H7 (cell line): ENCODE measurements at regions not wholly inside any gene's neighbourhood (a gene's known extent, or its start where the extent isn't known, plus 50 kb on each side); places are given as distances from the start of the nearest gene placed in this dataset.
"Not testable (repeated sequence)": the region's sequence is repeated elsewhere in the genome, so short reads cannot be mapped to it uniquely, and the experiment has no call there.

Experiments used
- DNase-seq: peaks from one replicate; pipeline ENCODE4 v3.0.0; 2012
- H3K27me3 ChIP-seq: 2 replicates; pipeline ENCODE4 v1.6.0; 2011; ENCODE audit warnings: mild to moderate bottlenecking, low read length; ENCODE audit not compliant: control insufficient read depth, insufficient read depth
- H3K36me3 ChIP-seq: replicated peaks from 2 replicates; pipeline ENCODE4 v1.5.1; 2011; ENCODE audit warnings: low read length; ENCODE audit not compliant: control insufficient read depth, insufficient read depth
- H3K4me3 ChIP-seq: 2 replicates; pipeline ENCODE4 v1.5.1; 2011; ENCODE audit warnings: low read depth, mild to moderate bottlenecking, control low read depth, low read length, moderate library complexity; ENCODE audit not compliant: insufficient read depth

DNA sequence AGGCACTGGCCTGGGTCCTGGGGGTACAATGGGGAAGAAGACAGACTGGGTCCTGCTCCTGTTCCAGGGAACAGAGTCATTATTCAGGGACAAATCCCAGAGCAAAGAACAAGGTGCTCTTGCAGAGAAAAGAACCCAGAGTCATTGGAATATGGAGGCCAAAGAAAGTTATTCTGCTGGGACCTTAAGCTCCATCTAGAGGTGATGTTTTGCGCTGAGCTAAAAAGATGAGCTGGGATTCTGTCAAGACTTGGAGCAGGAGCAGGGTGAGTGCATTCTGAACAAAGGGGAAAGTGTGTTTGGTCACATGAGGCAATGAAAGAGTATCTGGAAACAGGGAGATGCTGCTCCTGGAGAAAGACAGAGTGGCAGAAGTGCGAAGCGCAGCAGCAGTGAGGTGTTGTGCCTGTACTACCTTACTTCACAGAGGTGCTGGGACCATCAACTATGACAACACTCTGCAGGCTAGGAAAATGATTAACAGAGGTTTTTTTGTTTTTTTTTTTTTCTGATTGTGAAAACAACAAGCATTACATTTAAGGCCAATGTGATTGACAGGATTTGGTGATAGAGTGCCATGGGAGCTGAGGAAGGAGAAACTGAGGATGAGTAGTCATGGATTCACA is 95.3 kb upstream of the TNFSF11 start:
- peak; percentile 50 for DNase-seq
- Histone ChIP-seq H3K36me3 (no peaks in the 10 kb centered on the region), H3K27me3 (no peaks in the 10 kb centered on the region), H3K4me3 (no peak overlapping the region)

DNA sequence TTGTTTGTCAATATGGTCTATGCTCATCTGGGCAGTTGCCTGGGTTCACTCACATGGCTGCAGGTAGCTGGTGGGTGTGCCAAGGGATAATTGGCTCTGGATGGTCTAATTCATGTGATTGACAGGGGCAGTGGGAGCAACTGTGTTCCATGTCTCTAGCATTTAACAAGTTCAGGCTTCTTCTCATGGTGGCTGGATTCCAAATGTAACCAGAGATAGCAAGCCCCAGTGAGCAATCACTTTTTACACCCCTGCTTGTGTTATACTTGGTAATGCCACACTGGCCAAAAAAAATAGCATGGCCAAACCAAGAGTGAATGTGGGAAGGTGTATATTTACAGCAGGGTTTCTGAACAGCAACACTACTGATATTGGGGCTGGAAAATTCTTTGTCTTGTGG is 89.6 kb upstream of the TNFSF11 start:
- Histone ChIP-seq H3K36me3 (no peaks in the 10 kb centered on the region), H3K4me3 (no peak overlapping the region), H3K27me3 (no peaks in the 10 kb centered on the region)
- DNase-seq, result no peak

DNA sequence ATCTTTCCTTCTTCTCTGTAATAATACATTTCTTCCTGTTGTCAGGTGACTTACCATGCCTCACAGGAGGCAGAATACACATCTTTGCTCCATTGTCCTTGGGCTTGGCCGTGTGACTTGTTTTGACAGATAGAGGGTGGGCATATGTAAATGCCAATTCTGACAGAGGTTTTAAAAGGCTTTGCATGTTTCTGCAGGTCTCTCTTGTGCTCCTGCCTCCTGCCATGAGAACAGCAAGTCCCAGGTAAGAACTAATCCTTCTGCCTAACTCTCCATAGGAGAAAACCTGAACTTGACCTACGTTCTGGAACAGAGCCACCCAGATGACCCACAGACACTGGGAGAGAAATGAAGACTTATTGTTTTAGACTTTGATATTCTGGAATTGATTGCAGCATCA is 88.7 kb upstream of the TNFSF11 start:
- no peaks in the 10 kb centered on the region for H3K36me3 ChIP-seq
- DNase-seq, result no peak
- H3K4me3 ChIP-seq, result no peak overlapping the region
- no peaks in the 10 kb centered on the region for H3K27me3 ChIP-seq

DNA sequence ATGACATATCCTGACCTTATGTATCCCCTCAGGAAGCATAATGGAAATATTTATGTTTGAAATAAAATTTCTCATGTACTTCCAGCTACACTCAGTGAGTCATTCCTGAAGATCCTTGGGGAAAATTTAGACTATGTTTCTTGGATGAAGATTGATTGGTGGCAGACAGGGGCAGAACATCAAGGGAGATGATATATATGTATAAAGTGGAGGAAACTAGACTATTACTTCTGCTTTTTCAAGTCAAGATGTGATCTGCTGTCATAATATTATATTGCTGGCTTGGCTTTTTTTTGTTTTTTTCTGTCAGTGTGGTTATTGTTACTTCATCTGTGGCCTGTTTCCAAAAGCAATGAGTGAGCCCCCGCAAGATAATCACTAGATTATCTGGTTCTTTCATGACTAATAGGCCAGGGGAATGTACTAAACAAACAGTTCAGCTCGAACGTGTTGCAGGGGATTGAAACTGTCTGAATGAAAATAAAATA is 87.2 kb upstream of the TNFSF11 start:
- Histone ChIP-seq H3K36me3 (no peaks in the 10 kb centered on the region), H3K27me3 (no peaks in the 10 kb centered on the region), H3K4me3 (no peak overlapping the region)
- DNase-seq, result no peak

DNA sequence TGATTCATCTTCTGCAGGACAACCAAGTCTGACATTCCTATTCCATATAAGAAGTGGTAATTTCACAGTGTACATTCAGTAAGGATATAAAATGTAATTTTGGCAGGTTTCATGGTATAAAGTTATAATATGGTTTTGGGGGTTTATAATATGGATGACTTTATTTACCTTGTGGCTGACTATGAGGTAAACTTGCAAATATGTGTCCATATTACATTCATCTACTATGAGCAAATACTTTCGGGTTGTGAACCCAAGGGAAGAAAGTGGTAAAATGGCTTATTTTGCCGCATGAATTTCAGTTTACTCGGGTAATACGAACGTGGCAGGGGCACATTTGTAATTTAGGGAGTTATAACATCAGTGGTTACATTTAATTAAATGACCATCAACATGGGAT is 86.7 kb upstream of the TNFSF11 start:
- no peak for DNase-seq
- H3K36me3 ChIP-seq, result no peaks in the 10 kb centered on the region
- H3K4me3 ChIP-seq, result no peak overlapping the region
- H3K27me3 ChIP-seq, result no peaks in the 10 kb centered on the region

DNA sequence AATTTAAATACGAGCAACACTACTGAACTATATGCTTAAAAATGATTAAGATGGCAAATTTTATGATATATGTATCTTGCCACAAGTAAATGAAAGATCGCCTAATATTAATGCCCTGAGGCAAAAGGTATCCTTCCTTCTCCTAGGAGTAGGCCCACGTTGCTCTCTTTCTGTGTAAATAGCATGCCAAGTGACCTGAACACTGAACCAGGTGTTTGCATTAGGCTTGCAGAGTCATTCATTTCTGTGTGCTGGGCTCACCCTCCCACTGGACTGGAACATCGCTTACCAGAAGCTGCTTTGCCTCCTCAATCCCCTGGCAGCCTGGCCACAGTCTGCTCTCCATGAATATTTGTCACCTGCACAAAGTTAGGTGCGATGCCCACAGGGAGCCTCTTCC is 83.3 kb upstream of the TNFSF11 start:
- no peaks in the 10 kb centered on the region for H3K36me3 ChIP-seq
- no peak for DNase-seq
- no peaks in the 10 kb centered on the region for H3K27me3 ChIP-seq
- H3K4me3 ChIP-seq, result no peak overlapping the region

DNA sequence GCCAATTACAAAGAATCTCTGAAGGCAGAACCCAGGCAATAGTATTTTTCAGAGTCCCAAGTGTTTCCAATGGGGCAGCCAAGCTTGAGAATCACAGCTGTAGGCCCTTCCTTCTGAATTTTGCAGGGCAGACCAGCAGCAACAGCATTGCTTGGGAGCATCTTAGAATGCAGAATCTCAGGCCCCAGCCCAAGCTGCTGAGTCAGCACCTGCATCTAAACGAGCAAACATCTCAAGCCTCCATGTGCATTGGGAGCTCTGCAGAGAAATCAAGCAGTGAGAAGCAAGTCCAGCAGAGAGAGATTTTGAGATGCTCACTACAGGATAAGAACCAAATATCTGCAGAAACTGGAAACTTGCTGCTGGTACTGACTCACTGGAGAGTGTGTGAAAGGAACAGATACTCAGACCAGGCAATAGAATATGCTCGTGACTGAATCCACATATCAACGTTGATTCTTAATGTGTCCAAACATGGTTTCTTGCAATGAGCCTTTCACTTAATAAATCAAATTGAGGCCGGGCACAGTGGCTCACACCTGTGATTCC is 81.5 kb upstream of the TNFSF11 start:
- no peak for DNase-seq
- Histone ChIP-seq H3K36me3 (no peaks in the 10 kb centered on the region), H3K4me3 (no peak overlapping the region), H3K27me3 (no peaks in the 10 kb centered on the region)

DNA sequence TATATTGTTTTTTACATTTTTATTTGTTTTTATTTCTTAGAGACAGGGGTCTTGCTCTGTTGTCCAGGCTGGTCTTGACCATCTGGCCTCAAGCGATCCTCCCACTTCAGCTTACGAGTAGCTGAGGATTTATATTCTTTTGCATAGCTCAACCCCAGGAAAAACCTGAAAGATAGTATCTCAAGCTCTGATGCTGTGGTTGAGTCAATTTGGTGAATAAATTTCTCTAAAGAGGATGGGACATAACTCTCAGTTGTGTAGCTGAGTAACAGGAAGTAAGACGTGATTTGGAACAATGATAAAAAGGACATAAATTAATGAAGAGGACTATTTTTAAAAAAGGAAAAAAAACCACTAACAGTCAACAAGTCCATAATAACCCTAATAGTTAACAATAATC is 79.8 kb upstream of the TNFSF11 start:
- no peak for DNase-seq
- H3K36me3 ChIP-seq, result no peaks in the 10 kb centered on the region
- H3K4me3 ChIP-seq, result no peak overlapping the region
- H3K27me3 ChIP-seq, result no peaks in the 10 kb centered on the region

DNA sequence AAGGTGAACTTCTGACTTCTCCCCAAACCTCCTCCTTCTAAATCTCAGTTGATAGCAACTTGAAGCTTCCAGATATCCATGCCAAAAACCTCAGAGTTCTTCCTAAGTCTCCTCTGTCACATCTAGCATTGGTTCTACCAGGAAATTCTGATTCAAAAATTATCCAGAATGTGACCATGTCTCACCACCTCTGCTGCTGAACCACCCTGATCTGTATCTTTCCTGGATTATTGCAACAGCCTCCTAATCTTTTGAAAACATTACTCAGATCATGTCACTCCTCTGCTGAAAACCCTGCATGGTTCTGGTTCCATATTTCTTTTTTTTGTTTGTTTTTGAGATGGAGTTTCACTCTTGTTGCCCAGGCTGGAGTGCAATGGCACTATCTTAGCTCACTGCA is 78.7 kb upstream of the TNFSF11 start:
- no peaks in the 10 kb centered on the region for H3K27me3 ChIP-seq
- no peak for DNase-seq

DNA sequence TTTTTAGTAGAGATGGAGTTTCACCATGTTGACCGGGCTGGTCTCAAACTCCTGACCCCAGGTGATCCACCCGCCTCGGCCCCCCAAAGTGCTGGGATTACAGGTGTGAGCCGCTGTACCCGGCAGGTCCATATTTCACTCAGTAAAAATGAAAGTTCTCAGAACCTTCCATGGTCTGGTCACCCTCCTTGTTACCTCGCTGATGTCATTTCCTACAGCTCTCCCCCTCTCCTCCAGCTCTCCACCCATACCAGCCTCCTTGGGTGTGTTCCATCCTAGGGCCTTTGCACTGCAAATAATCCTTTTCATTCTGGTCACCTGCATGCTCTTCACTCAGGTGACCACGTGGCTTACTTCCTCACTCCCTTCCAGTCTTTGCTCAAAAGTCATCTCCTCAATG is 78.2 kb upstream of the TNFSF11 start:
- Histone ChIP-seq H3K36me3 (no peaks in the 10 kb centered on the region), H3K27me3 (no peaks in the 10 kb centered on the region), H3K4me3 (no peak overlapping the region)
- DNase-seq, result no peak

More for the DNA sequence above, 78.7 kb upstream of the TNFSF11 start:
- Histone ChIP-seq H3K36me3 (no peaks in the 10 kb centered on the region), H3K4me3 (no peak overlapping the region)

DNA sequence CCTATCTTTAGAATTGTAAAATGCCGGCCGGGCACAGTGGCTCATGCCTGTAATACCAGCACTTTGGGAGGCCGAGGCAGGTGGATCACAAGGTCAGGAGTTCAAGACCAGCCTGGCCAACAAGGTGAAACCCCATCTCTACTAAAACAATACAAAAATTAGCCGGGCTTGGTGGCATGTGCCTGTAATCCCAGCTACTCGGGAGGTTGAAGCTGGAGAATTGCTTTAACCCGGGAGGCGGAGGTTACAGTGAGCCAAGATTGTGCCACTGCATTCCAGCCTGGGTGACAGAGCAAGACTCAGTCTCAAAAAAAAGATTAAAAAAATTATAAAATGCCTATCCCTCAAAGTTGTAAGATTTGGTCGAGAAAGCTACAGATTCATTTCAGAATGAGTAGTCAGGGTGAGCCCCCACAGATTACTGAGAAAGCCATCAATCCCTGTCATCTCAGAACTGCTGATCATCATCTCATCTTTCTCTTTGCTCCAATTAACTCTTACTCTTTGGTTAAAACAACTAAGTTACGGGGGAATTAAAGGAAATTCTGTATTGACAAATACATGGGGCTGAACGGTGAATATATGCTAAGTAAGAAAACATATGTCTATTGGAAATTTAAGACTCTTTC is 76.9 kb upstream of the TNFSF11 start:
- not testable (repeated sequence) for DNase-seq, H3K27me3 ChIP-seq, H3K36me3 ChIP-seq, H3K4me3 ChIP-seq

DNA sequence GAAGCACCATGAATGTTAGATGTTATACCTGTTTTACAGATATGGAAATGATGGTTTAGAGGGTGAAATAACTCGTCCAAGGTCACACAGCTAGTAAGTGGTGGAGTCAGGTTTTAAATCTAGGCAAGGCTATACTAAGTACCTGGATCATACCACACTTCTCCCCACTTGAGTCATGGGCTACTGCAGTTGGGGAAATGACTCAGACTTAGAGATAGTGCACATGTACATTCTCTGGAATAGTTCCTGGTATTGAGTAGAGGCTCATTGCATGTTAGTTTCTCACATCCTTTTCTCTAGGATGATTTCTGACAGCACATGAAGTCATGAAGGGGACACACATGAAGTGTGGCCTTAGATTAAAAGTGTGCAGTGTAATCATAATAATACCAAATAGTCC is 76.2 kb upstream of the TNFSF11 start:
- H3K4me3 ChIP-seq, result no peak overlapping the region
- no peaks in the 10 kb centered on the region for H3K36me3 ChIP-seq
- DNase-seq, result no peak
- H3K27me3 ChIP-seq, result no peaks in the 10 kb centered on the region

DNA sequence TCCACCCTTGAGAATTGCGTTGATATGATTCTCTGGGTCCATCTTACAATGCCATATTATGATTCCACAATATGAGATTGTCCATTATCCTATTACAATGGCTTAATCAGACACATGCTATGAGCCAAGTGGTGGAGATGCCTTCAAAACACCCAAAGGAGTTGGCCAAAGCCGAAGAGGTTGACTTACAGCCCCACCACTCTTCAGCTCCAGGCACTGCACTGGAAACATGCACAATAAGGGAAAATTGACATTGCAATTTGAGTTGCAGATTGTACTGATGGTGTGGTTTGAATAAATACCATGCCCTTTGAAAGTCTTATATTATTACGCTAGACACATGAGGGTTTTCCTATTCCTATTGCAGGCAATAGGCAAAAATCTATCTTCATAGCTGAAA is 75.4 kb upstream of the TNFSF11 start:
- no peak overlapping the region for H3K4me3 ChIP-seq
- H3K27me3 ChIP-seq, result no peaks in the 10 kb centered on the region
- no peaks in the 10 kb centered on the region for H3K36me3 ChIP-seq
- DNase-seq, result no peak
